AG09319 (cell line): ENCODE measurements at regions not wholly inside any gene's neighbourhood (a gene's known extent, or its start where the extent isn't known, plus 50 kb on each side); places are given as distances from the start of the nearest gene placed in this dataset.

Source experiments
- DNase-seq: peaks from one replicate; pipeline ENCODE4 v3.0.0-alpha.2; 2010; ENCODE audit warnings: low read depth; ENCODE audit errors: extremely low read depth
- CTCF ChIP-seq: IDR thresholded peaks from 2 replicates; pipeline ENCODE4 v1.5.1; 2011; ENCODE audit warnings: low read depth, mild to moderate bottlenecking, inconsistent platforms, low read length, moderate library complexity

GRCh38 chr5:27311544-27311943, 273.2 kb upstream of the CDH9 start:
- no peak for TF ChIP-seq CTCF
- no peak for DNase-seq

DNA sequence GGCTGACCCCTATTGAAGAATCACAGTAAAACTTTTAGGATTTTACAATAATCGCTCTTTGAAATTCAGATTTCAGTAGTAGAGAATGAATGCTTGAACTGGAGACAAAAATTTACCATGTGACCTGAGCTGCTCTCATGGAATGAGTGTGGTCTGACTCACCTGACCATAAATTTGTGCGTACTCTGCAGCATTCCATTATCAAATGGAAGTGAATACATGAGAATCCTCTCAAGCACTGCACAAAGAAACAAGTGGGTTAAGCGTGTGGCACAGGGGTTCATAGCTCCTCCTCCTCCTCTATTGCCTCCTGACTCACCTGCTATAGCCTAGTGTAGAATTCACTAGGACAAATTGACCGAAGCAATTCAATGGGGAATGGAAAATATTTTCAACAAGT, 269.8 kb upstream of the CDH9 start:
- no peak for TF ChIP-seq CTCF
- no peak for DNase-seq

- no peak for DNase-seq
- no peak for TF ChIP-seq CTCF
These were observed 251.8 kb upstream of the CDH9 start for GRCh38 chr5:27290172-27290571.

GRCh38 chr5:27276119-27276518, 237.7 kb upstream of the CDH9 start:
- DNase-seq = no peak
- TF ChIP-seq CTCF = no peak

DNA sequence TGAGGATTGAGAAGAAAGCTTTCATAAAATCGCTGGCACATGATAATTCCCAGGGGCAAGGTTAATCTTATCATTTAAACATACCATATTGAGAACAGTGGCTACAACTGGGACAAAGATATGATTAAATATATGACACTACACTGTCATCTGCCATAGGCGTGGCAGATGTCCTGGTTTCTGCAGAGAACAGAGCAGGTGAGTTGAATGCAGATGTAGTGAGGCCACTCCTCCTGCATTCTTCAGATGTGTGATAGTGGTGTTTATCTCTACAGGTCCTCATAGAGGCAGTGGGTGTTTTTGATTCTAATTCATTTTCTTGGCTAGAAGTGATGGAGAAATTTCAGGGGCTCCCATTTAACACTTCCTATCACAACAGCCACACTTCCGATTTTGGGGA, 237.0 kb upstream of the CDH9 start:
- no peak for DNase-seq
- TF ChIP-seq CTCF = no peak

GRCh38 chr5:27269766-27270165, 231.4 kb upstream of the CDH9 start:
- TF ChIP-seq CTCF = no peak
- DNase-seq = no peak

DNA sequence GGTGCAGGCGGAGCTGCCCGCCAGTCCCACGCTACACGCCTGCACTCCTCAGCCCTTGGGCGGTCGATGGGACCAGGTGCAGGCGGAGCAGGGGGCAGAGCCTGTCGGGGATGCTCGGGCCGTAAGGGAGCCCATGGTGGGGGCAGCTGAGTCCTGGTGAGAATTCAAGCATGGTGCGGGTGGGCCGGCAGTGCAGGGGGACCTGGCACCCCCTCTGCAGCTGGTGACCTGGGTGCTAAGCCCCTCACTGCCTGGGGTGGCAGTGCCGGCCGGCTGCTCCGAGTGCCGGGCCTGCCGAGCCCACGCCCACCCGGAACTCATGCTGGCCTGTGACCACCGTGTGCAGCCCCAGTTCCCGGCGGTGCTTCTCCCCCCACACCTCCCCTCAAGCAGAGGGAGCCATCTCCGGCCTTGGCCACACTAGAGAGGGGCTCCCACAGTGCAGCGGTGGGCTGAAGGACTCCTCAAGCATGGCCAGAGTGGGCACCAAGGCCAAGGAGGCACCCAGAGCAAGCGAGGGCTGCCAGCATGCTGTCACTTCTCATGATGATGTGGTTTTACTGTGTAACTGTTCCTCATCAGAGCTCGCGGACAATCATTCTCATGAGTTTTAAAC, 228.9 kb upstream of the CDH9 start:
- TF ChIP-seq CTCF = no peak
- no peak for DNase-seq
